Transverse colon (tissue), 4 donors: ENCODE measurements at regions not wholly inside any gene's neighbourhood (a gene's known extent, or its start where the extent isn't known, plus 50 kb on each side); places are given as distances from the start of the nearest gene placed in this dataset.

ENCODE experiments used
- DNase-seq: peaks from one replicate; pipeline ENCODE4 v3.0.0-alpha.2; 2019
- H3K27ac ChIP-seq, 4 donors: fragments of 200-600 bp; sonication (generic); 2 replicates each; pipeline ENCODE4 v1.5.1; 2016 to 2018; ENCODE audit warnings: inconsistent platforms in 4 of 4
- H3K27me3 ChIP-seq: fragments of 200-600 bp; sonication (generic); 2 replicates; pipeline ENCODE4 v1.5.1; 2017; ENCODE audit warnings: inconsistent platforms
- H3K36me3 ChIP-seq, 4 donors: fragments of 200-600 bp; sonication (generic); 2 replicates each; pipeline ENCODE4 v1.5.1; 2017 to 2019; ENCODE audit warnings: inconsistent platforms in 4 of 4
- H3K4me1 ChIP-seq, 4 donors: fragments of 200-600 bp; sonication (generic); 2 replicates each; pipeline ENCODE4 v1.5.1; 2017 to 2020; ENCODE audit warnings: inconsistent platforms in 4 of 4
- H3K4me3 ChIP-seq, 4 donors: fragments of 200-600 bp; sonication (generic); 1 replicate in 1 of 4; 2 replicates in 3 of 4; pipeline versions ENCODE4 v1.5.1 to v1.6.1; 2017 to 2019; ENCODE audit warnings: inconsistent platforms in 4 of 4
- H3K9me3 ChIP-seq, 2 donors: fragments of 200-600 bp; sonication (generic); 2 replicates each; pipeline ENCODE4 v1.5.1; 2017 to 2019; ENCODE audit warnings: inconsistent platforms in 2 of 2
- EP300 ChIP-seq: sonication (generic); formaldehyde crosslinking; IDR thresholded peaks from one replicate; pipeline ENCODE4 v1.6.1; 2017; ENCODE audit warnings: antibody characterized with exemption, low read depth
- POLR2A ChIP-seq: fragments of 450-650 bp; IDR thresholded peaks from one replicate; pipeline ENCODE4 v1.6.1; 2016; ENCODE audit warnings: antibody characterized with exemption, mild to moderate bottlenecking, moderate library complexity
- POLR2AphosphoS5 ChIP-seq, 3 donors: sonication (generic); formaldehyde crosslinking; IDR thresholded peaks; one replicate each; pipeline ENCODE4 v1.6.1; 2016; ENCODE audit warnings: antibody characterized with exemption in 3 of 3
- WGBS, 2 donors: methylation state at CpG; one replicate each; pipeline ENCODE4 v1.1.5; 2018; ENCODE audit warnings: low coverage in 1 of 2; 5-methylcytosine and 5-hydroxymethylcytosine counted together
- in situ Hi-C, 4 donors: fragments of 200-750 bp; cut with MboI; loops; one replicate each; pipeline versions ENCODE4 v1.15.0 to v1.15.1; 2017; ENCODE audit warnings: low sequenced_read_pairs in 3 of 4, low pct_ligation_motif_present in 1 of 4, low pct_unique_long_range_greater_than_20kb in 1 of 4
- intact Hi-C: fragments of 100-400 bp; cut with DNase I; formaldehyde crosslinking; loops from one replicate; pipeline ENCODE4 v1.15.1; 2023; ENCODE audit warnings: low total_unique reads
- TF ChIP-seq, protein P1 (sequence below), 5 experiments: fragments of 200-600 bp in 3 of 5; fragments of 450-650 bp in 2 of 5; sonication (generic) in 3 of 5; IDR thresholded peaks; 1 replicate in 2 of 5; 2 replicates in 3 of 5; pipeline ENCODE4 v1.5.1; 2016 to 2017; ENCODE audit warnings: antibody characterized with exemption in 5 of 5, inconsistent platforms in 3 of 5, mild to moderate bottlenecking in 2 of 5, moderate library complexity in 1 of 5

DNA sequence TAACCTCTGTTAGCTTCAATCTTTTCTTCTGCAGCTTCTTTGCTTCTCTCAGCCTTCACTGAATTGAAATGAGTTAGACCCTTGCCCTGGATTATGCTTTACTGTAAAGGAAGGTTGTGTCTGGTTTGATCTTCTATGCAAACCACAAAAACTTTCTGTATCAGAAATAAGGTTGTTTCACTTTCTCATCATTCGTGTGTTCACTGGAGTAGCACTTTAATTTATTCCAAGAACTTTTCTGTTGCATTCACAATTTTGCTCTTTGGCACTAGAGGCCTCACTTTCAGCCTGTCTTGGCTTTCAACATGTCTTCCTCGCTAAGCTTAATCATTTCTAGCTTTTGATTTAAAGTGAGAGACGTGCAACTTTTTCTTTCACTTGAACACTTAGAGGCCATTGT is 365.3 kb downstream of the TDRD15 start:
- TF ChIP-seq, protein P1, sequence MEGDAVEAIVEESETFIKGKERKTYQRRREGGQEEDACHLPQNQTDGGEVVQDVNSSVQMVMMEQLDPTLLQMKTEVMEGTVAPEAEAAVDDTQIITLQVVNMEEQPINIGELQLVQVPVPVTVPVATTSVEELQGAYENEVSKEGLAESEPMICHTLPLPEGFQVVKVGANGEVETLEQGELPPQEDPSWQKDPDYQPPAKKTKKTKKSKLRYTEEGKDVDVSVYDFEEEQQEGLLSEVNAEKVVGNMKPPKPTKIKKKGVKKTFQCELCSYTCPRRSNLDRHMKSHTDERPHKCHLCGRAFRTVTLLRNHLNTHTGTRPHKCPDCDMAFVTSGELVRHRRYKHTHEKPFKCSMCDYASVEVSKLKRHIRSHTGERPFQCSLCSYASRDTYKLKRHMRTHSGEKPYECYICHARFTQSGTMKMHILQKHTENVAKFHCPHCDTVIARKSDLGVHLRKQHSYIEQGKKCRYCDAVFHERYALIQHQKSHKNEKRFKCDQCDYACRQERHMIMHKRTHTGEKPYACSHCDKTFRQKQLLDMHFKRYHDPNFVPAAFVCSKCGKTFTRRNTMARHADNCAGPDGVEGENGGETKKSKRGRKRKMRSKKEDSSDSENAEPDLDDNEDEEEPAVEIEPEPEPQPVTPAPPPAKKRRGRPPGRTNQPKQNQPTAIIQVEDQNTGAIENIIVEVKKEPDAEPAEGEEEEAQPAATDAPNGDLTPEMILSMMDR (IDR thresholded peaks at IDR 0.05): no peak
- TF ChIP-seq POLR2AphosphoS5 (IDR thresholded peaks at IDR 0.05) (no peak), EP300 (no peak), POLR2A (no peak)
- no peaks in the 10 kb centered on the region for H3K27me3 ChIP-seq
- in situ Hi-C loops (no loop called here), intact Hi-C loops (no loop called here)
- DNase-seq: no peak
- 67 to 74% methylated on average over 1 to 3 of the region's 3 CpGs for WGBS, 2 donors
- H3K27ac ChIP-seq: no peak overlapping the region
- no peaks in the 10 kb centered on the region for H3K36me3 ChIP-seq
- H3K4me1 ChIP-seq: no peaks in the 10 kb centered on the region
- no peaks in the 10 kb centered on the region for H3K9me3 ChIP-seq
- H3K4me3 ChIP-seq: no peak overlapping the region

DNA sequence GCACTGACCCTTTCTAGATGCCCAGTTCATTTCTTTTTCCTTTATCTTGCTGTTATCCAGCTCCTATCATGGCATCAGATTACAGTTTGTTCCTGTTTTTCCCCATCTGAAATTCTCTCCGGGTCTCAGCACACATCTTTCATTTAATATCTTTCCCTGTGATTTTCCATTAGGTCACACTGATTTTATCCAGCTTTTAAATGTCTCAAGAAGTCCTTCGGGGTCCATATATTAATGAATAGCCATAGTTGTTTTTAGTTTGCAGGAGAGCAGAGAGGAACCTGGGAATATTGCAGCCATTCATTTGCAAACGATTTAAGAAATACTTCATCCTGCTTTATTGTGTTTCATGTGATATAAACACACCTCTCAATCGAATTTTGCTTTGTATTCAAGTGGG is 374.2 kb downstream of the TDRD15 start:
- in situ Hi-C loops: no loop called here
- no peaks in the 10 kb centered on the region for H3K4me1 ChIP-seq
- no peak overlapping the region for H3K4me3 ChIP-seq
- H3K36me3 ChIP-seq: no peaks in the 10 kb centered on the region
- 38 to 50% methylated on average over 4 of the region's 4 CpGs for WGBS, 2 donors
- H3K9me3 ChIP-seq: no peaks in the 10 kb centered on the region
- no peak for DNase-seq
- TF ChIP-seq POLR2A: no peak
- TF ChIP-seq EP300: no peak
- no peaks in the 10 kb centered on the region for H3K27me3 ChIP-seq
- intact Hi-C loops: loop anchor here (5.0 kb wide), 1 partner anchor 1306 kb away; no protein-coding TSS in a partner anchor
- H3K27ac ChIP-seq: no peak overlapping the region

DNA sequence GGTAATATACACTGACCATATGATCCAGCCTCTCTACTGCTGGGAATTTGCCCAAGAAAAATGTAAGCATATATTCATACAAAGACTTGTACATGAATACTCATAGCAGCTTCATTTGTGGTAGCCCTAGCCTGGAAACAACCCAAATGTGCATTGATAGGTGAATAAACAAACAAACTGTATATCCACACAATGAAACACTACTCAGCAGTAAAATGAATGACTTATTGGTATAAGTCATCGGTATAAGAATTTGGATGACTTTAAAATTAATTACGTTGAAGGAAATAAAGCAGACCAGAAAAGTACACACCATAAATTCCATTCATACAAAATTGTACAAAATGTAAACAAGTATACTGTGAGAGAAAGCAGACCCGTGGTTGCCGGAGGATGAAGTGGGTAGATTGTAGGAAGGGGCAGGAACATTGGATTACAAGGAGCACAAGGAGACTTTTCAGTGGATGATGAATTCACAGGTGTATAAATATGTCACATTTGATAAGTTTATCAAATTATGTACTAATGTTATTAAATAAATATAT is 376.7 kb downstream of the TDRD15 start:
- DNase-seq: no peak
- H3K4me3 ChIP-seq: no peak overlapping the region
- H3K9me3 ChIP-seq: no peaks in the 10 kb centered on the region
- H3K27me3 ChIP-seq: no peaks in the 10 kb centered on the region
- TF ChIP-seq POLR2A: no peak
- TF ChIP-seq, protein P1 (IDR thresholded peaks at IDR 0.05): no peak
- peak; percentile 24 for TF ChIP-seq EP300
- TF ChIP-seq POLR2AphosphoS5 (IDR thresholded peaks at IDR 0.05): peak; percentile 29 to 84 (median 84)
- intact Hi-C loops: no loop called here
- 37 to 38% methylated on average over 4 of the region's 4 CpGs for WGBS, 2 donors
- H3K4me1 ChIP-seq: no peaks in the 10 kb centered on the region
- no peak overlapping the region for H3K27ac ChIP-seq
- in situ Hi-C loops: no loop called here
- no peaks in the 10 kb centered on the region for H3K36me3 ChIP-seq

DNA sequence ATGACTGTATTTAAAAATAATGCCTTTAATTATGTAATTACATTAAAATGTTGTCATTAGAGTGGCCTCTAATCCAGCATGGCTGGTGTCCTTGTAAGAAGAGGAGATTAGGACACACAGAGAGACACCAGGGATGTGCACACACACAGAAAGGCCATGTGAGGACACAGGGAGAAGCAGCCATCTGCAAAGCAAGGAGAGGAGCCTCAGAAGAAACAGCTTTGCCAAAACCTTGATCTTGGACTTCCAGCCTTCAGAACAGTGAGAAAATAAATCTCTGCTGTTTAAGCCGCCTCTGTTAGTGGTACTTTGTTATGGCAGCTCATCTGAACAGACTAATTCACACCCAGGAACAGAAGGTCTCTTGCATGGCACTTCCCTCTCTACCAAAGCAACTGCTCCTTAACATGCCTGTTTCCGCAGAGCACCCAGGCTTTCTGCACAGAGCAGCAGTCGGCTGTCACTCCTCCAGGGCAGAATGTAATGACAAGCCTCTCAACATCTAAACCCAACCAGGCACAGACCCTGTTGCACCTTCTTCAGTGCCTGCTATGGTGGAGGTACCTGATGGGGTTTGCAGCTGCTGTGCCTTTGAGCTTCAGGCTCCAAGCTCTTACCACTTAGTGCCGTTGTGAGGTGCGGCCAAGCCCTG is 377.7 kb downstream of the TDRD15 start:
- Histone ChIP-seq H3K9me3 (no peaks in the 10 kb centered on the region), H3K27me3 (no peaks in the 10 kb centered on the region), H3K27ac (peak overlapping the region in 2 of 4 donors; percentile 23 to 24), H3K4me3 (no peak overlapping the region), H3K4me1 (no peaks in the 10 kb centered on the region), H3K36me3 (no peaks in the 10 kb centered on the region)
- intact Hi-C loops: no loop called here
- in situ Hi-C loops: no loop called here
- no peak for TF ChIP-seq EP300
- TF ChIP-seq POLR2A: no peak
- TF ChIP-seq, protein P1 (IDR thresholded peaks at IDR 0.05): no peak
- TF ChIP-seq POLR2AphosphoS5 (IDR thresholded peaks at IDR 0.05): no peak
- WGBS, 2 donors: 78 to 89% methylated on average over 1 to 5 of the region's 5 CpGs
- DNase-seq: no peak
